Activated naive CD8-positive, alpha-beta T cell treated with anti-CD3 and anti-CD28 coated beads, Interleukin-2, amount 10 ng/mL, durations not matched to agents 7 days and 5 days (primary cell): ENCODE measurements at regions not wholly inside any gene's neighbourhood (a gene's known extent, or its start where the extent isn't known, plus 50 kb on each side); places are given as distances from the start of the nearest gene placed in this dataset.

ENCODE experiments used
- ATAC-seq: fragments of 150-1000 bp; cut with Tn5 transposase; one replicate; pipeline ENCODE4 v1.10.0; 2021; ENCODE audit warnings: low read depth, moderate library complexity
- POLR2A ChIA-PET: fragments of 350-600 bp; sonication (Branson Sonifier 250); formaldehyde crosslinking; loops from one replicate; lab custom pipeline; 2021; ENCODE audit warnings: antibody characterized with exemption; lab: Charles Lee
- DNase-seq: peaks from one replicate; pipeline ENCODE4 v3.0.0; 2021
- H3K27ac Mint-ChIP-seq: one replicate; pipeline ENCODE4 v1.8.0; 2022; ENCODE audit warnings: mild to moderate bottlenecking, mixed read lengths
- H3K27me3 Mint-ChIP-seq: one replicate; pipeline ENCODE4 v1.8.0; 2022; ENCODE audit warnings: mild to moderate bottlenecking, moderate library complexity, mixed read lengths
- H3K36me3 Mint-ChIP-seq: one replicate; pipeline ENCODE4 v1.8.0; 2021; ENCODE audit warnings: mild to moderate bottlenecking, mixed read lengths
- H3K4me1 Mint-ChIP-seq: one replicate; pipeline ENCODE4 v1.8.0; 2021; ENCODE audit warnings: mixed read lengths
- H3K4me3 Mint-ChIP-seq: one replicate; pipeline ENCODE4 v1.8.0; 2022; ENCODE audit warnings: mild to moderate bottlenecking, moderate library complexity, mixed read lengths
- H3K9me3 Mint-ChIP-seq: one replicate; pipeline ENCODE4 v1.8.0; 2021; ENCODE audit warnings: mixed read lengths

GRCh38 chr6:104201557-104201956 is 658.2 kb downstream of the HACE1 start:
- Mint-ChIP-seq H3K27ac (no peak overlapping the region), H3K27me3 (no peaks in the 10 kb centered on the region), H3K36me3 (no peaks in the 10 kb centered on the region), H3K4me3 (no peak overlapping the region), H3K4me1 (no peaks in the 10 kb centered on the region), H3K9me3 (peaks cover 3% of the 10 kb centered on the region)
- ATAC-seq: no peak
- POLR2A ChIA-PET: no interaction called here
- DNase-seq: no peak

- no peak for ATAC-seq
Measured at GRCh38 chr6:104187616-104188015, 672.1 kb downstream of the HACE1 start.

GRCh38 chr6:104186831-104187230 is 672.9 kb downstream of the HACE1 start:
- POLR2A ChIA-PET: no interaction called here
- no peaks in the 10 kb centered on the region for H3K4me1 Mint-ChIP-seq
- no peak overlapping the region for H3K4me3 Mint-ChIP-seq
- H3K36me3 Mint-ChIP-seq: no peaks in the 10 kb centered on the region
- peaks cover 7% of the 10 kb centered on the region for H3K9me3 Mint-ChIP-seq
- ATAC-seq (no peak), DNase-seq (no peak)
- H3K27me3 Mint-ChIP-seq: peaks cover 2% of the 10 kb centered on the region
- no peak overlapping the region for H3K27ac Mint-ChIP-seq

More at GRCh38 chr6:104187616-104188015, 672.1 kb downstream of the HACE1 start:
- H3K4me1 Mint-ChIP-seq: no peaks in the 10 kb centered on the region
- H3K4me3 Mint-ChIP-seq: no peak overlapping the region
- DNase-seq: no peak
- POLR2A ChIA-PET: no interaction called here
- peaks cover 10% of the 10 kb centered on the region for H3K9me3 Mint-ChIP-seq
- H3K27me3 Mint-ChIP-seq: peaks cover 2% of the 10 kb centered on the region
- H3K36me3 Mint-ChIP-seq: no peaks in the 10 kb centered on the region
- no peak overlapping the region for H3K27ac Mint-ChIP-seq

- Mint-ChIP-seq H3K4me3 (no peak overlapping the region), H3K27ac (no peak overlapping the region), H3K27me3 (no peaks in the 10 kb centered on the region), H3K36me3 (no peaks in the 10 kb centered on the region), H3K9me3 (no peaks in the 10 kb centered on the region), H3K4me1 (no peaks in the 10 kb centered on the region)
- ATAC-seq: no peak
- DNase-seq: no peak
- POLR2A ChIA-PET: no interaction called here
Measured at GRCh38 chr6:104183816-104184435, 675.8 kb downstream of the HACE1 start.

- POLR2A ChIA-PET: no interaction called here
- DNase-seq: no peak
- H3K9me3 Mint-ChIP-seq: no peaks in the 10 kb centered on the region
- H3K36me3 Mint-ChIP-seq: no peaks in the 10 kb centered on the region
- H3K27ac Mint-ChIP-seq: no peak overlapping the region
- no peaks in the 10 kb centered on the region for H3K4me1 Mint-ChIP-seq
- no peaks in the 10 kb centered on the region for H3K27me3 Mint-ChIP-seq
- H3K4me3 Mint-ChIP-seq: no peak overlapping the region
- no peak for ATAC-seq
Measured at GRCh38 chr6:104182811-104183210, 676.9 kb downstream of the HACE1 start.

GRCh38 chr6:104173668-104174067 is 686.1 kb downstream of the HACE1 start:
- no peak overlapping the region for H3K27ac Mint-ChIP-seq
- no peak for ATAC-seq
- H3K27me3 Mint-ChIP-seq: no peaks in the 10 kb centered on the region
- no peak overlapping the region for H3K4me3 Mint-ChIP-seq
- POLR2A ChIA-PET: no interaction called here
- no peaks in the 10 kb centered on the region for H3K36me3 Mint-ChIP-seq
- no peaks in the 10 kb centered on the region for H3K4me1 Mint-ChIP-seq
- no peaks in the 10 kb centered on the region for H3K9me3 Mint-ChIP-seq
- DNase-seq: no peak

GRCh38 chr6:104170401-104170800 is 689.3 kb downstream of the HACE1 start:
- DNase-seq (no peak), ATAC-seq (no peak)
- no peak overlapping the region for H3K27ac Mint-ChIP-seq
- no peak overlapping the region for H3K4me3 Mint-ChIP-seq
- POLR2A ChIA-PET: no interaction called here
- H3K36me3 Mint-ChIP-seq: no peaks in the 10 kb centered on the region
- no peaks in the 10 kb centered on the region for H3K4me1 Mint-ChIP-seq
- H3K9me3 Mint-ChIP-seq: peaks cover 4% of the 10 kb centered on the region
- no peaks in the 10 kb centered on the region for H3K27me3 Mint-ChIP-seq

- Mint-ChIP-seq H3K9me3 (peaks cover 5% of the 10 kb centered on the region), H3K27me3 (no peaks in the 10 kb centered on the region), H3K36me3 (no peaks in the 10 kb centered on the region), H3K4me1 (no peaks in the 10 kb centered on the region), H3K4me3 (no peak overlapping the region), H3K27ac (no peak overlapping the region)
- ATAC-seq (no peak), DNase-seq (no peak)
- POLR2A ChIA-PET: no interaction called here
Measured at GRCh38 chr6:104166055-104166668, 693.6 kb downstream of the HACE1 start.

- POLR2A ChIA-PET: no interaction called here
- no peaks in the 10 kb centered on the region for H3K27me3 Mint-ChIP-seq
- no peak overlapping the region for H3K4me3 Mint-ChIP-seq
- DNase-seq: no peak
- ATAC-seq: no peak
- no peak overlapping the region for H3K27ac Mint-ChIP-seq
- no peaks in the 10 kb centered on the region for H3K36me3 Mint-ChIP-seq
- no peaks in the 10 kb centered on the region for H3K4me1 Mint-ChIP-seq
- peaks cover 5% of the 10 kb centered on the region for H3K9me3 Mint-ChIP-seq
Measured at GRCh38 chr6:104162036-104162669, 697.6 kb downstream of the HACE1 start.

GRCh38 chr6:104159045-104159618 is 700.6 kb downstream of the HACE1 start:
- Mint-ChIP-seq H3K27ac (no peak overlapping the region), H3K4me1 (no peaks in the 10 kb centered on the region), H3K9me3 (peaks cover 1% of the 10 kb centered on the region), H3K36me3 (no peaks in the 10 kb centered on the region), H3K4me3 (no peak overlapping the region), H3K27me3 (no peaks in the 10 kb centered on the region)
- POLR2A ChIA-PET: no interaction called here
- no peak for ATAC-seq
- no peak for DNase-seq

GRCh38 chr6:104143757-104144156 is 716.0 kb downstream of the HACE1 start:
- peaks cover 3% of the 10 kb centered on the region for H3K9me3 Mint-ChIP-seq
- H3K4me3 Mint-ChIP-seq: no peak overlapping the region
- H3K27me3 Mint-ChIP-seq: no peaks in the 10 kb centered on the region
- no peak overlapping the region for H3K27ac Mint-ChIP-seq
- no peak for DNase-seq
- no peaks in the 10 kb centered on the region for H3K4me1 Mint-ChIP-seq
- no peak for ATAC-seq
- POLR2A ChIA-PET: no interaction called here
- H3K36me3 Mint-ChIP-seq: no peaks in the 10 kb centered on the region

- H3K4me1 Mint-ChIP-seq: no peaks in the 10 kb centered on the region
- no peak overlapping the region for H3K27ac Mint-ChIP-seq
- ATAC-seq: no peak
- POLR2A ChIA-PET: no interaction called here
- no peaks in the 10 kb centered on the region for H3K36me3 Mint-ChIP-seq
- H3K27me3 Mint-ChIP-seq: no peaks in the 10 kb centered on the region
- DNase-seq: no peak
- H3K4me3 Mint-ChIP-seq: no peak overlapping the region
- no peaks in the 10 kb centered on the region for H3K9me3 Mint-ChIP-seq
Measured at GRCh38 chr6:104134876-104135275, 724.8 kb downstream of the HACE1 start.

GRCh38 chr6:104130343-104130742 is 729.4 kb downstream of the HACE1 start:
- Mint-ChIP-seq H3K4me1 (no peaks in the 10 kb centered on the region), H3K9me3 (no peaks in the 10 kb centered on the region), H3K27me3 (no peaks in the 10 kb centered on the region), H3K27ac (no peak overlapping the region), H3K36me3 (no peaks in the 10 kb centered on the region), H3K4me3 (no peak overlapping the region)
- POLR2A ChIA-PET: no interaction called here
- DNase-seq: no peak
- no peak for ATAC-seq
